HG03060 (cell line): ENCODE measurements at regions not wholly inside any gene's neighbourhood (a gene's known extent, or its start where the extent isn't known, plus 50 kb on each side); places are given as distances from the start of the nearest gene placed in this dataset.

Source experiments
- ATAC-seq: cut with Tn5 transposase; IDR thresholded peaks from one replicate; pipeline ENCODE4 v1.9.1; 2021; ENCODE audit warnings: low read depth, moderate number of reproducible peaks; ENCODE audit not compliant: unreplicated experiment

DNA sequence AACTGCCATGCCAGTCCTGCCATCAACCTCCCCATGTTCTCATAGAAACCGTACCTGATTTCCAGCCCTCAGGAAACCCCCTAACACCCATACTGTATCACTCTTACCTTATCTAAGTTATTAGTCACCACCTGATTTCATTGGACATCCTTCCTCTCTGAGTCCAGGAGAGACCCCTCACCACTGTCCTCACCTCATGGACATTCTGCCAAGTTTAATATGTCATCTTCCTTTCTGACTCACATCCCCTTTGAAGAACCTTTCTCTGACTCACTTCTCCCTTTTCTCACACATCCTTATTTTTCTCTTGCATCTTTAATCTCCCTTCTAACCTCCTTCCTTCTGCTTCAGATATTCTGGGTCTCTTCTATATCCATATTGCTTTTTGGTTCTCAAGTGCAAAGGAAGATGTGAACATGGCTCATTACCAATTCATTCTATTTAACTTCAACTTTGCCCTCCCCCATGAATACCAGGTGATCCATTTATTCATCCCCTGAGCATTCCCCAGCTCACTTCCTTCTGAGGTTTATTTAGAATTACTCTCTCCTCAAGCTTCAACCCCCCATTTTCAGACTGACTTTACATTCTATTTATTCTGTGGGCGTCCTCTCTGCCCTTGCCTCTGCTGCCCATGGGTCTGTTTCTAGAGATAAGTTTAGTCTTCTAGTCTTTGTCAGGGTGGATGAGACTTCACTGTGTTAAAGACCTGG, 206.8 kb upstream of the ESRRG start:
- ATAC-seq = no peak

GRCh38 chr1:216927633-216928032, 204.4 kb upstream of the ESRRG start:
- ATAC-seq = no peak

- ATAC-seq = no peak
Measured at GRCh38 chr1:216926720-216927510, 203.7 kb upstream of the ESRRG start.

DNA sequence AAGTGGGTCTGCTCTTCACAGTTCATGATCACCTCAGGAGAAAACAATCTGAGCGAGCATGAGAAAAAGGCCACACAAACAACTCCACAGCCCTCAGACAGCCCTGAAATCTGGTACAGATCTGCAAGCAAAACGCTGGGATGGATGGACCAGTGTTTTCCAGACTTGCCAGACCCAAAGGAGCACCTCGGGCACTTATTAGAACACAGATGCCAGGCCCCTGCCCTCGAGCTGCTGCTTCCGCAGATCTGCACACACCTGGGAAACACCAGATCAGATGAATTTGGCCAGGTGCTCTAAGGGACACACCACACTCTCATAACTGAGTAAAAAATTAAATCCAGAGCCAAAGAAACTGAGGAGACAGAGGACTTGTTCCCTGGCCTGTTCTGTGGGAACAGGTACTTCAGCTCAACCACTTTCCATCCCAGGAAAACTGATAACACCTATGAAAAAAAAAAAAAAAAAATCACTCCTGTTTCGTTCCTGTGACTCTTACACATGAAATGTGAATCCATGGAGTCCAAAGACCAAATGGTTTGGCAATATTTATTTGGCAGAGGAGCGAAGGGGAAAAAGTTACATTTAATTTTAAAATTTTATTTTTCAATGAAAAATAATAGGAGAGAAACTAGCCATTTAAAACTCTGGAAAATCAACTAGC, 202.9 kb upstream of the ESRRG start:
- ATAC-seq = no peak

DNA sequence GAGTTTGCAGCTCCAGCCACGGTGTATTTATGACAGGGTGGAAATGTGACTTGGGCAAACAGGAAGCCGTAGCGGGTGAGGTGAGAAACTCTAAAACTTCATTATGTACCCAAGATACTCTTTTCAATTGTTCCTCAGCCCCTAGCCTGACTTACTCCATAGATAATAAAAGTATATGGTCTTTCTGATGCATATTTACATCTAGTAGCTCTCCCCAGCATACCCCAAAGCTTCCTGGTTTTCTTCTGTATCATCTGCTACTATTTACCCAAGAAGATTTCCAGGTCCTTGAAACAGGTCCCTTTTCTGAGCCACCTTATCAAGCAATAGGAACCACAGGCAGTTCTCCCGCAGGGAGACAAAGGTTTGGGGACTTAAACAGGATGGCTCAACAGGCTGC, 201.5 kb upstream of the ESRRG start:
- ATAC-seq = no peak

GRCh38 chr1:216923601-216924000, 200.4 kb upstream of the ESRRG start:
- no peak for ATAC-seq

- no peak for ATAC-seq
Measured at GRCh38 chr1:216922406-216922805, 199.2 kb upstream of the ESRRG start.

GRCh38 chr1:216921866-216922265, 198.6 kb upstream of the ESRRG start:
- no peak for ATAC-seq

DNA sequence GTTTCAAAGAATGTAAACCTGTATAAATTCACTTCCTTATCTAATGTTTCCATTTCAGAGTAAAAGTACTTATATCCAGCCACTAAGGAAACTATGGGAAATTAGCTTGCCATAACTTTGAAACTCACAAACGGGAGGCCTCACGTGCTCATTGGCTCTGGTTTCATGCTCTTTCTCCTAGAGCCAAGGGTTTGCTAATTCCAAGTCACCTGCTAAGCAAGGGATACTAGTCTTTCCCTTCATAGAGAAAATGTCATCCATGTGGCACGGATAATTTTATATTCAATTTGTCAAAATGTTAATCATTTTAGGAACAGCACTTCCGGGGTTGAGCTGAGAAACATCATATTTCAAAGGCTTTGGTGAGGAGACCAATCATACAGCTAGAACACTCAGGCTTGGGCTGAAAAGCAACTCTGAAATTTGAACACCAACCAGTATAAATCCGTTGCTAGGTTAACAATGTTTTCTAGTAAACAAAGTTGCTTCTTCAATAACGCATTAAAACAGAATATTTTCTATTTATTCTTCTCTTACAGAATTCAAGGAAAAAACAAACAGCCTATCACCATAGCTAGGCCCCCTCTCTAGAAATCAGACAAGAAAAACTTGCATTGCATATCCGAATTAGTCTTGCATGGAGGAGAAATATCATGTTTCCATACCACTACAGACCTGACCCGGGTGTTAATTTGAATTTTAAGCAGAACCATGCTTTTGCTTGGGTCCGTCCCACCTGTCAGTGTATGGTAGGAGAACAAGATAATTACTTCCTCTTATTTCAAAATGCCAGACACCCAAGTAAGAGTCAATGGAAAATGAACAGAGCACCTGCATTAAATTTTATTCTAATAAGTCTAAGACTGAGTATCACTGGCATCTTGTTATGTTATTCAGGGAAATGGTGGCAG, 196.1 kb upstream of the ESRRG start:
- ATAC-seq = no peak

GRCh38 chr1:216916890-216917438, 193.7 kb upstream of the ESRRG start:
- ATAC-seq = no peak

- ATAC-seq = no peak
Measured at GRCh38 chr1:216914974-216915373, 191.7 kb upstream of the ESRRG start.

GRCh38 chr1:216913976-216914375, 190.7 kb upstream of the ESRRG start:
- no peak for ATAC-seq

DNA sequence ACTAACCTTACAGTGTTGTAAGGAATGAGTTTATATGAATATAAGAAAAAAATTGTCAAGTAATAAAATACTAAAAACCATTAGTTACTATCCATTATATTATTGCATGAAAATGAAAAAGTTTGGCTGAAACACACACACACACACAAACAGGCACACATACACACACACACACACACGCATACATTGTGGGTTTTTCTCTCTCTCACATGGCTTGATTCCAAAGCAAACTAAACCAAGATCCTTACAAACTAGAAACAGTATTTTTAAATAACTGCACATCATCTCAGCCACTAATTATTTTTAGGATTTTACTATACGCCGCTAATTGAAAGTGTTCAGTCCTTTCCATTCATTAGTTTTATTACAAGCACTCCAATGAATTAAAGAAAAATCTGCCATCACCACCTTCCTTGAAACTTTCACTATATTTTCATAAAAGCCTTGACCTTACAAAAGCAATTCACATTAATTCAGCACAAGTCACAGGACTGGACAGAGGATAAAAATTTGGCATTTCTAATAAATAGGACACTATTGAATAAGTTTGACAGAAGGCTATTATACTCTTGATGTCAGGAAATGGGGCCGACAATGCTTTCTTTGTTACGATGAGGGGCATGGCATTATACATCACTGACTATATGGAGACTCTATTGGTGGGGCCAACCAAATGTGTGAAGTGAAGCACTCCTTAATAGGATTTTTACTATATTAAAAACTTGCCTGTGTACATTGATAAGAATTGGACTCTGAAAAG, 187.0 kb upstream of the ESRRG start:
- no peak for ATAC-seq

DNA sequence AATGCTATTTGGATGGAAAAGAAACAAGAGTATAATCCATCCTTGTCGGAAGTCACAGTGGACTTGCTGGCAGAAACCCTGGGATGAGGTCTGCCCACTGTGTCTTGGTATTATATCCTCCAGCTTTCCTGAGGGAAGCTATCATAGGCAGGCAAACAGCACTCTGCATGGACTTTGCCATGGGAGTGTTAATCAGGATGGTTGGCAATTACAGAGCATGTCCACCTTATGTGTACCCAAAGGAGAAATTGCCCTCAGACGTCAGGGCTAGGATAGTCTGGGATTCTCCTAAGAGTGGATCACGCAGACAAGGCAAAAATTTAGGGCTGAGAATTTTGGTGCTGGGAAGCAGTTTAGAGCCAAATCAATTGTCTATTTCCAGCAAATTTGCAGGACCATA, 184.9 kb upstream of the ESRRG start:
- no peak for ATAC-seq

DNA sequence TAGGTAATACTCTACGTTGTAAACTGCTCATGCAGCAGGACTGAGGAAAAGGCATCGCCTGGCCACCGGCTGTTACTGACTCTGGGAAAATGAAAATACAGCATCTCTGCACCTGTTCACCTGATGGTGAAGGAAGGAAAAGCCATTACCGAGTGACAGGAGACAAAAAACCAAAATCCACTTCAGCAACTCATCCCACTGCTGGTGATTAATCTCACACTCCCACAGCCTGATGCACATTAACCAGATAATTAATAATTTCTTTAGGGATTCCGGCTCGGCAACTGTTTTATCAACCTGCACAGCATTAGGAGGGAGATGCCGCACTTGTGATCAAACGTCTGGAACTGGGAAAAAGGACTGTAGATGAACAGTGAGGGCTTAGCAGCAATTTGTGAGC, 183.9 kb upstream of the ESRRG start:
- no peak for ATAC-seq

DNA sequence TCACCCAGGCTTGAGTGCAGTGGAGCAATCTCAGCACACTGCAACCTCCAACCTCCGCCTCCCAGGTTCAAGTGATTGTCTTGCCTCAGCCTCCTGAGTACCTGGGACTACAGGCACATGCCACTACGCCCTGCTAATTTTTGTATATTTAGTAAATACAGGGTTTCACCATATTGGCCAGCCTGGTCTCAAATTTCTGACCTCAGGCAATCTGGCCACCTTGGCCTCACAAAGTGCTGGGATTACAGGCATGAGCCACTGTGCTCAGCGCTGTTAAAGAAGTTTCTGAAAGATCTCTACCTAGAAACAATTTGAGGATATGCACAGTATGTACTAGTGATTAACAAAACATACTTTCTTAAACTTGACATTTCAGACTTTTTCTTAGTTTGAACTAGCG, 182.6 kb upstream of the ESRRG start:
- no peak for ATAC-seq

- ATAC-seq = no peak
Measured at GRCh38 chr1:216905137-216905536, 181.9 kb upstream of the ESRRG start.

- no peak for ATAC-seq
Measured at GRCh38 chr1:216904471-216904870, 181.2 kb upstream of the ESRRG start.

GRCh38 chr1:216903382-216903740, 180.1 kb upstream of the ESRRG start:
- ATAC-seq = no peak
